Immature natural killer cell (primary cell): ENCODE measurements at regions not wholly inside any gene's neighbourhood (a gene's known extent, or its start where the extent isn't known, plus 50 kb on each side); places are given as distances from the start of the nearest gene placed in this dataset.

Experiments
- DNase-seq, 3 donors: peaks; one replicate each; pipeline ENCODE4 v3.0.0; 2022; ENCODE audit warnings: mixed read lengths in 1 of 3
- H3K27ac Mint-ChIP-seq, 6 donors: one replicate each; pipeline ENCODE4 v1.8.0; 2020; ENCODE audit warnings: mixed read lengths in 6 of 6, mild to moderate bottlenecking in 5 of 6, inconsistent platforms in 4 of 6, moderate library complexity in 3 of 6
- H3K27me3 Mint-ChIP-seq, 3 donors: one replicate each; pipeline ENCODE4 v1.8.0; 2020 to 2021; ENCODE audit warnings: low read depth in 3 of 3, mild to moderate bottlenecking in 3 of 3, mixed read lengths in 3 of 3, moderate library complexity in 3 of 3, inconsistent platforms in 1 of 3
- H3K36me3 Mint-ChIP-seq, 3 donors: one replicate each; pipeline ENCODE4 v1.8.0; 2020; ENCODE audit warnings: mixed read lengths in 3 of 3, inconsistent platforms in 2 of 3, mild to moderate bottlenecking in 2 of 3
- H3K4me1 Mint-ChIP-seq, 2 donors: one replicate each; pipeline ENCODE4 v1.8.0; 2020; ENCODE audit warnings: inconsistent platforms in 2 of 2, mild to moderate bottlenecking in 2 of 2, mixed read lengths in 2 of 2, moderate library complexity in 1 of 2
- H3K4me3 Mint-ChIP-seq, 5 donors: one replicate each; pipeline ENCODE4 v1.8.0; 2020; ENCODE audit warnings: mild to moderate bottlenecking in 5 of 5, mixed read lengths in 5 of 5, inconsistent platforms in 3 of 5, moderate library complexity in 3 of 5
- H3K9me3 Mint-ChIP-seq, 6 donors: one replicate each; pipeline ENCODE4 v1.8.0; 2020; ENCODE audit warnings: mild to moderate bottlenecking in 6 of 6, mixed read lengths in 6 of 6, inconsistent platforms in 4 of 6, moderate library complexity in 3 of 6

DNA sequence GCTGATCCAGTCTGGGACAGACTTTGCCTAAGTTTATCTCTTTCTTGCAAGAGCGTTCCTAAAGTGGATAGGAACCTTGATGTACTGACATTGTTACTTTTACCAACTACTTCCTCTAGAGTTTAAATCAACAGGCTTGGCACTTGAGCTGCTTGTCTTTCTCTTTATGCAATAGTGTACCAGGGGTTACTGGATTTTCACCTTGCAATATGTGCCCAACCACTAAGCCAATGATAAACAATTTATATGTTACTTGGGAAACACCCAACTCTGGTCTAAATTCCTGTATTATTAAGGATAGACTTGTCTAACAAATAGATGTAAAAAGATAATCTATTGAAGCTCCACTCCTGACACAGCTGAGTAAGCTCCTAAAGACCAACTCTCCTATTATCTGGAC, 470.2 kb downstream of the SH2D4B start:
- peaks cover 0 to 3% (median 0%) of the 10 kb centered on the region in 3 donors for H3K27me3 Mint-ChIP-seq
- no peak overlapping the region for H3K4me3 Mint-ChIP-seq
- H3K27ac Mint-ChIP-seq, result no peak overlapping the region
- DNase-seq, result no peak
- H3K9me3 Mint-ChIP-seq, result peaks cover 0 to 5% (median 1%) of the 10 kb centered on the region in 6 donors
- H3K4me1 Mint-ChIP-seq, result no peaks in the 10 kb centered on the region
- H3K36me3 Mint-ChIP-seq, result no peaks in the 10 kb centered on the region

DNA sequence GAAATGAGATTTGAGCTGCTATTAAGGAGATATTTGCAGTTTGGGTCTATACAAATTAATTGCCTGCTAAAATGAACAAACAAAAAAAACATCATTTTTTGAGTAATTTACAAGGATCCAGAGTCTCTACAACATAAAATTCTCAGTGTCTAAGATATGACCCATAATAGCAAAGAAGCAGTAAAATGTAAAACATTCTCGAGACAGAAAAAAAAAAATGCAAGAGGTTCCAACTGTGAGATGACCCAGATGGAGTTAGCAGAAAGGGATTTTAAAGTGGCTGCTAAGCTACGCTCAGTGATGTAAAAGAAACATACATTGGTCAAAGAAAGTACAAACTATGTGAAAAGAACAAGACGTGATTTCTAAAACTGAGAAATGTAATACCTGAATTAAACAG, 471.0 kb downstream of the SH2D4B start:
- H3K27me3 Mint-ChIP-seq, result peaks cover 0 to 5% (median 0%) of the 10 kb centered on the region in 3 donors
- H3K27ac Mint-ChIP-seq, result no peak overlapping the region
- no peaks in the 10 kb centered on the region for H3K36me3 Mint-ChIP-seq
- H3K9me3 Mint-ChIP-seq, result peaks cover 0 to 5% (median 2%) of the 10 kb centered on the region in 6 donors
- no peak for DNase-seq
- no peaks in the 10 kb centered on the region for H3K4me1 Mint-ChIP-seq
- H3K4me3 Mint-ChIP-seq, result no peak overlapping the region

DNA sequence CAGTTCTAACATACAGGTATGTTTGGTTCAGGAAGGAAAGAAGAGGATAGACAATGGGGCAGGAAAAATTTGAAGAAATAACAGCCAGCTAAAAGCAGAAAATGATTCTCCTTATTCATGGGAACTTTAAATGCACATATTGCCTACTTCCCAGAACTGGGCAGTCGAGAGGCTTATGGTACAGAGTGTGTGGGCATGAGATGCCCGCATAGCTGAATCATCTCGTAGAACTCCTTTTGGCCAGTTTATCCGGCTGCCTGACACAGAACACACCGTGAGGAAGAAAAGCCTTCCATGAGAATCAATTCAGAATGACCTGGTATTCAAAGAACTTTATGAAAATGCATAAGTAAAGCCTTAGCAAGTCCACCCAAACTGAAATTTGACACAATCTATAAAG, 471.6 kb downstream of the SH2D4B start:
- Mint-ChIP-seq H3K4me3 (no peak overlapping the region), H3K27ac (no peak overlapping the region), H3K4me1 (no peaks in the 10 kb centered on the region), H3K9me3 (peaks cover 0 to 5% (median 2%) of the 10 kb centered on the region in 6 donors), H3K36me3 (no peaks in the 10 kb centered on the region), H3K27me3 (peaks cover 0 to 6% (median 1%) of the 10 kb centered on the region in 3 donors)
- no peak for DNase-seq

GRCh38 chr10:81013771-81014170, 476.1 kb downstream of the SH2D4B start:
- H3K9me3 Mint-ChIP-seq, result peaks cover 0 to 3% (median under 1%) of the 10 kb centered on the region in 6 donors
- no peaks in the 10 kb centered on the region for H3K4me1 Mint-ChIP-seq
- H3K27ac Mint-ChIP-seq, result no peak overlapping the region
- H3K27me3 Mint-ChIP-seq, result peaks cover 0 to 6% (median 2%) of the 10 kb centered on the region in 3 donors
- DNase-seq, result no peak
- no peak overlapping the region for H3K4me3 Mint-ChIP-seq
- H3K36me3 Mint-ChIP-seq, result no peaks in the 10 kb centered on the region

DNA sequence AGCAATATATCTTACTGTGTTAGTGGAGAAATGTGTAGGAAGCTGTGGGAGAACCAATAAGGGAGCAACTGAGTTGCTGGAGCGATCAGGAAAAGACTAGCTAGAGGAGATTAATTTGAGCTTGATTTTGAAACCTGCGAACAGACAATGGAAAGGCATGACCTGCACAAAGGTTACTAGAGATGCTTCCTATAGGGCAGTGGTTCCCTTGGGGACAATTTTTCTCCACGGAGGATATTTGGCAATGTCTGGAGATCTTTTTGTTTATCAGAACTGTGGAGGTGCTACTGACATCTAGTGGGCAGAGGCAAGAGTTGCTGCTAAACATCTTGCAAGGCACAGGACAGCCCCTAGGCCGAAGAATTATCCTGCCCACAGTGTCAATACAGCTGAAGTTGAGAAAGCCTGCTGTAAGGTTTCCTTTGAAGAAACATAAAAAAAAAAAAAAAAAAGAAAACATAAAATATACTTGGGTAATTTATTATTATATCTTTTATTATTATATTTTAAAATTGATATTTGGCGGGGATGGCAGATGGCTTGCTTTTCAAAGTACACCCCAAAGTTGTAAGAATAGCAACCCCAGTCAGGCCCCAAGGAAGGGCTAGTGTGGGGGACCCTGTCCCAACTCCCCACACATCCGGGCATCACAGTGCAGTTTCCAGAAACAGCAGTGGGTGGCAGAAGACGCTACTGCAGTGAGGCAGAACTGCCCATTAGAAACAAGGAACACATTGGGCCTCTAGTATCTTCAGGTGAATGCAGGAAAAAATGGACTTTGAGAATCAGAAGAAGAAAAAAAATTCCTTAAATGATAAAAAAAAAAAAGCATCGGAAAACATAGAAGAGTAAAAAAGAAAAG, 481.6 kb downstream of the SH2D4B start:
- H3K9me3 Mint-ChIP-seq, result peaks cover 0 to 8% (median 0%) of the 10 kb centered on the region in 6 donors
- peaks cover 0 to 1% (median 1%) of the 10 kb centered on the region in 3 donors for H3K27me3 Mint-ChIP-seq
- H3K4me1 Mint-ChIP-seq, result no peaks in the 10 kb centered on the region
- H3K36me3 Mint-ChIP-seq, result no peaks in the 10 kb centered on the region
- no peak overlapping the region for H3K4me3 Mint-ChIP-seq
- no peak overlapping the region for H3K27ac Mint-ChIP-seq
- DNase-seq, result no peak

DNA sequence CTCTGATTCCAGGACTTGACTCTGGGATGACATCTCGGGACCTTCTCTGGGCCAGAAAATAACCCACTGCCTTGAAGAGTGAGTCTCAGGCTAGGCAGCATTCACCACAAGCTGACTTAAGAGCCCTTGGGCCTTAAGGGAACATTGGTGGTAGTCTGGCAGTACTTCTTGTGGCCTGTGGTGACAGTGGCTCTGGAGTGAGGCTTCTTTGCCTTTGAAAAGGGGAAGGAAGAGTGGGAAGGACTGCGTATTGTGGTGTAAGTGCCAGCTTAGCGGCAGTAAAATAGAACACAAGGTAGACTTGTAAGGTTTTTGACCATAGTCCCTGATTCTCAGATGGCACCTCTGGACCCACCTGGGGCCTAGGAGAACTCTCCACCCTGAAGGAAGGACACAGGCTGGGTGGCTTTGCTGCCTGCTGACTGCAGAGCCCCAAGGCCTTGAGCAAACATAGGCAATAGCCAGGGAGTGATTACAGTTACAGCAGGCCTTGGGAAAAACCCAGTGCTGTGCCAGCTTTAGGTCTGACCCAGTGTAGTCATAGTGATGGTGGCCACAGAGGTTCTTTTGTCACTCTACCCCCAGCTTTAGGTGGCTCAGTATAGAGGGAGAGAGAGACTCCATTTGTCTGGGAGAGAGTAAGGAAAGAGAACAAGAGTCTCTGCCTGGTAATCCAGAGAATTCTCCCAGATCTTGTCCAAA, 483.9 kb downstream of the SH2D4B start:
- Mint-ChIP-seq H3K4me3 (no peak overlapping the region), H3K27me3 (peaks cover 0 to 4% (median 3%) of the 10 kb centered on the region in 3 donors), H3K36me3 (no peaks in the 10 kb centered on the region), H3K4me1 (no peaks in the 10 kb centered on the region), H3K9me3 (peaks cover 0 to 11% (median 0%) of the 10 kb centered on the region in 6 donors), H3K27ac (no peak overlapping the region)
- DNase-seq, result no peak

GRCh38 chr10:81026591-81026990, 488.9 kb downstream of the SH2D4B start:
- DNase-seq, result no peak
- no peaks in the 10 kb centered on the region for H3K4me1 Mint-ChIP-seq
- H3K4me3 Mint-ChIP-seq, result no peak overlapping the region
- peaks cover 0 to 18% (median 7%) of the 10 kb centered on the region in 6 donors for H3K9me3 Mint-ChIP-seq
- H3K36me3 Mint-ChIP-seq, result no peaks in the 10 kb centered on the region
- H3K27me3 Mint-ChIP-seq, result peaks cover 2 to 4% (median 3%) of the 10 kb centered on the region in 3 donors
- H3K27ac Mint-ChIP-seq, result no peak overlapping the region

GRCh38 chr10:81027223-81027622, 489.5 kb downstream of the SH2D4B start:
- DNase-seq, result no peak
- Mint-ChIP-seq H3K9me3 (peaks cover 0 to 17% (median 9%) of the 10 kb centered on the region in 6 donors), H3K27me3 (peaks cover 2 to 4% (median 3%) of the 10 kb centered on the region in 3 donors), H3K4me1 (no peaks in the 10 kb centered on the region), H3K36me3 (peaks cover 0 to 4% (median 0%) of the 10 kb centered on the region in 3 donors), H3K4me3 (no peak overlapping the region), H3K27ac (no peak overlapping the region)

DNA sequence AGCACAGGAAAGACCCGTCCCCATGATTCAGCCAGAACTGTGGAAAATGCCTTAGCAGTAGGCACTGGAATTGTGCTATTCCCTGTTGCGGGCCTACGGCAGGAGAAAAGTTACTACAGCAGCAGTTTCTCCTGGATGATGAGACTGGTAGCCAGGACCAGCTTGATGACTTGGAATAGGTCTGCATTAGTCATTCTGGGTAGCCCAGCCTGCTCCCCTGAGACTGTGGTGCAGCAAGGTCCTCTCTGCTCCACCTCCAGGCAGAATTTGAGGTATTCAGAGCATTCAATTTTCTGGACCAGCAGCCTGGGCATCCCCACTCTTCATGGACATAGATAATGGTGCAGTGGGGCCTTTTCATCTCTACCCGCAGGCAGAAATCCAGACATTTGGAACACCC, 490.0 kb downstream of the SH2D4B start:
- Mint-ChIP-seq H3K9me3 (peaks cover 0 to 17% (median 9%) of the 10 kb centered on the region in 6 donors), H3K36me3 (peaks cover 0 to 4% (median 0%) of the 10 kb centered on the region in 3 donors), H3K4me1 (no peaks in the 10 kb centered on the region), H3K4me3 (no peak overlapping the region), H3K27me3 (peaks cover 2 to 4% (median 3%) of the 10 kb centered on the region in 3 donors), H3K27ac (no peak overlapping the region)
- DNase-seq, result no peak

GRCh38 chr10:81031774-81032173, 494.1 kb downstream of the SH2D4B start:
- DNase-seq, result no peak
- H3K4me3 Mint-ChIP-seq, result no peak overlapping the region
- H3K4me1 Mint-ChIP-seq, result no peaks in the 10 kb centered on the region
- H3K27ac Mint-ChIP-seq, result no peak overlapping the region
- peaks cover 0 to 27% (median 12%) of the 10 kb centered on the region in 6 donors for H3K9me3 Mint-ChIP-seq
- H3K36me3 Mint-ChIP-seq, result peaks cover 0 to 4% (median 0%) of the 10 kb centered on the region in 3 donors
- H3K27me3 Mint-ChIP-seq, result peaks cover 0 to 2% (median 0%) of the 10 kb centered on the region in 3 donors

DNA sequence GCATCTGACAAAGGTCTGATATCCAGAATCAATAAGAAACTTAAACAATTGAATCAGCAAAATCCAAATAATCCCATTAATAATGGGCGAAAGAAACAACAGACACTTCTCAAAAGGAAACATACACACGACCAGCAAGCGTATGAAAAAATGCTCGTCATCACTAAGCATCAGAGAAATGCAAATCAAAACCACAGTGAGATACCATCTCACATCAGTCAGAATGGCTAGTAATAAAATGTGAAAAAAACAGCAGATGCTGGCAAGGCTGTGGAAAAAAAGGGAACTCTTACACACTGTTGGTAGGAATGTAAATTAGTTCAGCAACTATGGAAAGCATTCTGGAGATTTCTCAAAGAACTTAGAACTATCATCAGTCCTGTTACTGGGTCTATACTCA, 496.7 kb downstream of the SH2D4B start:
- no peaks in the 10 kb centered on the region for H3K4me1 Mint-ChIP-seq
- no peak overlapping the region for H3K27ac Mint-ChIP-seq
- no peaks in the 10 kb centered on the region for H3K27me3 Mint-ChIP-seq
- no peak for DNase-seq
- peaks cover 0 to 21% (median 11%) of the 10 kb centered on the region in 6 donors for H3K9me3 Mint-ChIP-seq
- H3K36me3 Mint-ChIP-seq, result peaks cover 0 to 4% (median 0%) of the 10 kb centered on the region in 3 donors
- no peak overlapping the region for H3K4me3 Mint-ChIP-seq

GRCh38 chr10:81036257-81036656, 498.6 kb downstream of the SH2D4B start:
- peaks cover 0 to 25% (median 5%) of the 10 kb centered on the region in 6 donors for H3K9me3 Mint-ChIP-seq
- peaks cover 0 to 4% (median 0%) of the 10 kb centered on the region in 3 donors for H3K36me3 Mint-ChIP-seq
- no peaks in the 10 kb centered on the region for H3K4me1 Mint-ChIP-seq
- no peak overlapping the region for H3K4me3 Mint-ChIP-seq
- no peaks in the 10 kb centered on the region for H3K27me3 Mint-ChIP-seq
- no peak for DNase-seq
- no peak overlapping the region for H3K27ac Mint-ChIP-seq

GRCh38 chr10:81040031-81040430, 502.3 kb downstream of the SH2D4B start:
- Mint-ChIP-seq H3K4me3 (no peak overlapping the region), H3K27ac (no peak overlapping the region)

GRCh38 chr10:81040940-81041339, 503.2 kb downstream of the SH2D4B start:
- no peak for DNase-seq
- Mint-ChIP-seq H3K27ac (no peak overlapping the region), H3K9me3 (peaks cover 0 to 11% (median 3%) of the 10 kb centered on the region in 6 donors), H3K36me3 (no peaks in the 10 kb centered on the region), H3K4me1 (no peaks in the 10 kb centered on the region), H3K27me3 (peaks cover 0 to 1% (median 0%) of the 10 kb centered on the region in 3 donors), H3K4me3 (no peak overlapping the region)

More at GRCh38 chr10:81040031-81040430, 502.3 kb downstream of the SH2D4B start:
- peaks cover 0 to 20% (median 3%) of the 10 kb centered on the region in 6 donors for H3K9me3 Mint-ChIP-seq
- peaks cover 0 to 1% (median 0%) of the 10 kb centered on the region in 3 donors for H3K27me3 Mint-ChIP-seq
- DNase-seq, result no peak
- H3K36me3 Mint-ChIP-seq, result no peaks in the 10 kb centered on the region
- H3K4me1 Mint-ChIP-seq, result no peaks in the 10 kb centered on the region
